Uterus (tissue), 3 donors: ENCODE measurements at regions not wholly inside any gene's neighbourhood (a gene's known extent, or its start where the extent isn't known, plus 50 kb on each side); places are given as distances from the start of the nearest gene placed in this dataset.

Experiments
- DNase-seq, 2 donors: peaks; one replicate each; pipeline ENCODE4 v3.0.0-alpha.2; 2019 to 2020
- H3K27ac ChIP-seq, 2 donors: fragments of 200-600 bp; sonication (generic); 1 replicate in 1 of 2; 2 replicates in 1 of 2; pipeline ENCODE4 v1.5.1; 2016 to 2018
- H3K27me3 ChIP-seq, 2 donors: fragments of 200-600 bp; sonication (generic); one replicate each; pipeline ENCODE4 v1.5.1; 2018 to 2019; ENCODE audit warnings: control low read depth in 1 of 2
- H3K36me3 ChIP-seq, 2 donors: fragments of 200-600 bp; sonication (generic); one replicate each; pipeline ENCODE4 v1.5.1; 2019; ENCODE audit warnings: control low read depth in 1 of 2
- H3K4me1 ChIP-seq, 2 donors: fragments of 200-600 bp; sonication (generic); one replicate each; pipeline ENCODE4 v1.5.1; 2018 to 2019; ENCODE audit warnings: control low read depth in 1 of 2
- H3K4me3 ChIP-seq, 2 donors: fragments of 200-600 bp; sonication (generic); 1 replicate in 1 of 2; 2 replicates in 1 of 2; pipeline ENCODE4 v1.5.1; 2018 to 2019; ENCODE audit warnings: mild to moderate bottlenecking in 1 of 2
- H3K9me3 ChIP-seq, 2 donors: fragments of 200-600 bp; sonication (generic); one replicate each; pipeline ENCODE4 v1.5.1; 2019; ENCODE audit warnings: control low read depth in 1 of 2
- CTCF ChIP-seq, 4 experiments: fragments of 200-600 bp in 2 of 4; fragments of 450-650 bp in 2 of 4; sonication (generic) in 2 of 4; IDR thresholded peaks; one replicate each; pipeline ENCODE4 v1.5.1; 2016 to 2019; ENCODE audit warnings: antibody characterized with exemption in 4 of 4, mild to moderate bottlenecking in 2 of 4, moderate library complexity in 1 of 4
- POLR2A ChIP-seq, 2 donors: fragments of 450-650 bp; IDR thresholded peaks; one replicate each; pipeline ENCODE4 v1.6.1; 2016; ENCODE audit warnings: antibody characterized with exemption in 2 of 2, mild to moderate bottlenecking in 1 of 2, moderate library complexity in 1 of 2
- intact Hi-C: fragments of 100-400 bp; cut with DNase I; formaldehyde crosslinking; loops from one replicate; pipeline ENCODE4 v1.15.1; 2023; ENCODE audit warnings: low total_unique reads
- donor health status: DM: yes; HTN: yes; CAD: no.

GRCh38 chr13:50128428-50128931 is 113.2 kb downstream of the KCNRG start:
- Histone ChIP-seq H3K36me3 (no peaks in the 10 kb centered on the region), H3K4me1 (no peaks in the 10 kb centered on the region), H3K9me3 (no peaks in the 10 kb centered on the region), H3K27me3 (peaks cover 23 to 24% of the 10 kb centered on the region in 2 donors), H3K4me3 (no peak overlapping the region), H3K27ac (no peak overlapping the region)
- intact Hi-C loops = loop anchor here (10.0 kb wide), 2 partner anchors 194 to 334 kb away; partner anchors contain the start of genes KPNA3 and SPRYD7
- TF ChIP-seq CTCF (IDR thresholded peaks at IDR 0.05) = no peak
- no peak for TF ChIP-seq POLR2A (IDR thresholded peaks at IDR 0.05)
- no peak for DNase-seq

GRCh38 chr13:50129081-50129705 is 113.9 kb downstream of the KCNRG start:
- peak overlapping the region; percentile 73 to 82 for H3K27ac ChIP-seq
- intact Hi-C loops = loop anchor here (10.0 kb wide), 2 partner anchors 194 to 334 kb away; partner anchors contain the start of genes KPNA3 and SPRYD7
- no peak for DNase-seq

GRCh38 chr13:50129706-50130122 is 114.5 kb downstream of the KCNRG start:
- peak; percentile 49 to 66 for DNase-seq
- intact Hi-C loops = loop anchor here (10.0 kb wide), 2 partner anchors 195 to 335 kb away; partner anchors contain the start of genes KPNA3 and SPRYD7
- TF ChIP-seq CTCF (IDR thresholded peaks at IDR 0.05) = no peak
- no peak for TF ChIP-seq POLR2A (IDR thresholded peaks at IDR 0.05)

More at GRCh38 chr13:50129081-50129705, 113.9 kb downstream of the KCNRG start:
- TF ChIP-seq CTCF (IDR thresholded peaks at IDR 0.05) (no peak), POLR2A (IDR thresholded peaks at IDR 0.05) (no peak)
- peaks cover 23 to 24% of the 10 kb centered on the region in 2 donors for H3K27me3 ChIP-seq
- H3K9me3 ChIP-seq = no peaks in the 10 kb centered on the region
- peak overlapping the region; percentile 25 to 26 for H3K4me3 ChIP-seq
- no peaks in the 10 kb centered on the region for H3K4me1 ChIP-seq
- no peaks in the 10 kb centered on the region for H3K36me3 ChIP-seq

GRCh38 chr13:50130123-50130946 is 115.1 kb downstream of the KCNRG start:
- Histone ChIP-seq H3K9me3 (no peaks in the 10 kb centered on the region), H3K4me3 (peak overlapping the region; percentile 25 to 26), H3K36me3 (no peaks in the 10 kb centered on the region), H3K27me3 (peaks cover 23 to 24% of the 10 kb centered on the region in 2 donors), H3K4me1 (no peaks in the 10 kb centered on the region), H3K27ac (peak overlapping the region; percentile 73 to 82)
- intact Hi-C loops = no loop called here
- peak in 1 of 2 donors; percentile 59 for DNase-seq
- no peak for TF ChIP-seq POLR2A (IDR thresholded peaks at IDR 0.05)
- no peak for TF ChIP-seq CTCF (IDR thresholded peaks at IDR 0.05)

More at GRCh38 chr13:50129706-50130122, 114.5 kb downstream of the KCNRG start:
- Histone ChIP-seq H3K4me3 (peak overlapping the region; percentile 25 to 26), H3K27ac (peak overlapping the region; percentile 73 to 82), H3K9me3 (no peaks in the 10 kb centered on the region), H3K27me3 (peaks cover 23 to 24% of the 10 kb centered on the region in 2 donors), H3K4me1 (no peaks in the 10 kb centered on the region), H3K36me3 (no peaks in the 10 kb centered on the region)
